HG03558 (cell line): ENCODE measurements at regions not wholly inside any gene's neighbourhood (a gene's known extent, or its start where the extent isn't known, plus 50 kb on each side); places are given as distances from the start of the nearest gene placed in this dataset.

Source experiments
- ATAC-seq: cut with Tn5 transposase; IDR thresholded peaks from one replicate; pipeline ENCODE4 v1.9.1; 2021; ENCODE audit warnings: moderate number of reproducible peaks; ENCODE audit not compliant: unreplicated experiment; ENCODE audit errors: extremely low read depth

- ATAC-seq = peak; percentile 54
Observed at GRCh38 chr1:200354243-200354642, 55.6 kb downstream of the ZNF281 start.

- ATAC-seq = no peak
Observed at GRCh38 chr1:200353232-200353631, 56.6 kb downstream of the ZNF281 start.

DNA sequence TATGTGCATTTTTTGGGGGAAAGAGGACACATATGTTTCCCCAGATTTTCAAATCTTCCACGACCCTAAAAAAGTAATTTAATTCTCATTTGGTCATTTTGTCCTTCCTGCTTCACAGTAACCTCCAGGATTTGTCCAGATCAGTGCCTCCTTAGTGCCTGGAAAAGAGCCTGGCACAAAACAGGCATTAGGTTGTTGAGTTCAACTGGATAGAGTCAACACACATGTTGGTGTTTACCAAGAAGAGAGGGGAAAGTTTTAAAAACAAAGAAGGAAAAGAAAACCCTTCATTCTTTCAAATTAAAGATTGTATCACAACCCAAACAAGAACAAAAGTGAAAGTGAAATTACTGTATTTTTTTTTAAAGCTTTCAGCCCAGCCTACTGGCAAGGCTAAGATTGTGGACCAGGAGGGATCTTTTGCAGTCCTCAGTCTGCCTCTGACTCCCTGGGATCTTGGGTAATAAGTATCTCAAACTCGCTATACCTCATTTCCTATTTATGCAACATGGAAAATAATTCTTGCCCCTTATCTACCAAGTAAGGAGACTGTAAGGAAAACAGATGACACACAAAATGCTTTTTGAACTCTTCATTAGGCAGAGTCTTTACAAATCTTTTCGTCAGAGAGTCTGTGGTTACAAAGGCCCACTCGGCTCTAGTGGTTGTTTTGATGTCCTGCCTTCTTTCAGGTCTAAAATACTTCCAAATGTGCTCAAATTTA is 57.8 kb downstream of the ZNF281 start:
- ATAC-seq = no peak

- ATAC-seq = no peak
Observed at GRCh38 chr1:200351425-200351824, 58.4 kb downstream of the ZNF281 start.

- no peak for ATAC-seq
Observed at GRCh38 chr1:200346700-200347099, 63.1 kb downstream of the ZNF281 start.

DNA sequence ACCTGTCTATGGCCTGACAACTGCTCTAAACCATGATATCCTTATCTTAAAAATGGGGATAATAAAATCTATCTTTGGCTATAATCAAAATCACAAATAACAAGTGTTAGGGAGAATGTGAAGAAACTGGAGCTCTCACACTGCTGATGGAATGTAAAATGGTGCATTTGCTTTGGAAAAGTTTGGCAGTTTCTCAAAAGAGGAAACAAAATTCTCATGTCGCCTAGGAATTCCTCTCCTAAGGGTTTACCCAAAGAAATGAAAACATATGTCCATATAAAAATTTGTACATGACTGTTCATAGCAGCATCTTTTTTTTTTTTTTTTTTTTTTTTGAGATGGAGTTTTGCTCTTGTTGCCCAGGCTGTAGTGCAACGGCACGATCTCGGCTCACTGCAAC is 64.3 kb downstream of the ZNF281 start:
- no peak for ATAC-seq

- ATAC-seq = no peak
Observed at GRCh38 chr1:200343874-200344273, 66.0 kb downstream of the ZNF281 start.

- ATAC-seq = no peak
Observed at GRCh38 chr1:200342511-200343311, 67.1 kb downstream of the ZNF281 start.

GRCh38 chr1:200338451-200338850 is 71.4 kb downstream of the ZNF281 start:
- ATAC-seq = no peak

- ATAC-seq = no peak
Observed at GRCh38 chr1:200337831-200338230, 72.0 kb downstream of the ZNF281 start.

DNA sequence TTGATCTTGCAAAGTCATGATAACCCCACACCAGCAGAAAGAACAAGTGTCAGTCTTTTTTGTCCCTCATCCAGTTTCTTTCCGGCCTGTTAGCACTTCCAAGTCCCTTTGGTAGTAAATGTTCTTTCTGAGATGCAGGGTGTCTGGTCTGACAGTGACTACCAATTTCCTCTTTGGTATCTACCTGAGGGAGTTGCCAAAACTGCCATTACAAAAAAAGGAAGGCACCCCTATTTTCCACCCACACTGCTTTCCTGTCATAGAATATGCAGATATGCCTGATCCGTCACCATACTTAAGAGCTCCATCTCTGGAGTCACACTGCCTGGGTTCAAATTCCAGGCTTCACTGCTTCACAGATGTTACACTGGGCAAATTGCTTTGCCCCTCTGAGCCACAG is 72.4 kb downstream of the ZNF281 start:
- ATAC-seq = no peak

- no peak for ATAC-seq
Observed at GRCh38 chr1:200336901-200337391, 72.9 kb downstream of the ZNF281 start.

DNA sequence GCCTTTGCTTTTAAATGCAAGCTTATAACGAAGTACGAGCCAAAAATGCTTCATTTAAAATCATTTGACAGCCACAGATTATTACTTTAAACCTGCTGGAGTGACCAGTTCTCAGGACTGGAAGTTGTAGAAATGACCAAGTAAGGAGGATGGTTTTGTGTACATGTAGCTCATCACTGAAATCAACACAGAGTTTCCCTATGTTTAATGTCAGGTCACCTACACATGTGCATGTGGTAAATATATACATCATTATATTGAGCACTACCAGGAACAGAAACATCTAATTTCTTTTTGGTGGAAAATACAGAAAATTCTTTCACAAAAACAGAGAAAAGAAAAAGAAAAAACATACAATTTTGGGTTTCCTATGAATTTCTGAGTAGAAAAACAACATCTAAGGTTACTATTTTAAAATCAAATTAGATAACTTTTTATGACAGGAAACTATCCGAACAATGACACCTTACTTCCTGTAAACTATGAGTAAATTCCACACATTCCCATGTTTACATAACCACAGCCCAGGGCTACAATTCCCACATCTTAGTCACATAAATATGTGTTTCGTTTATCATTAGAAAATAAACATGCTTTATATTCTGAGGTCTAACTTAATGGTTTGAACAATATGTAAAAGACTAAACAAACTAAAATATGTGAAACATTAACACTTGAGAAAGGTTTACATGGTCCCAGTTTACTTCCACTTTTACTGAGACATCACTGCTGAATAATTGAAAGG is 73.6 kb downstream of the ZNF281 start:
- no peak for ATAC-seq

GRCh38 chr1:200334661-200335256 is 75.1 kb downstream of the ZNF281 start:
- ATAC-seq = no peak

DNA sequence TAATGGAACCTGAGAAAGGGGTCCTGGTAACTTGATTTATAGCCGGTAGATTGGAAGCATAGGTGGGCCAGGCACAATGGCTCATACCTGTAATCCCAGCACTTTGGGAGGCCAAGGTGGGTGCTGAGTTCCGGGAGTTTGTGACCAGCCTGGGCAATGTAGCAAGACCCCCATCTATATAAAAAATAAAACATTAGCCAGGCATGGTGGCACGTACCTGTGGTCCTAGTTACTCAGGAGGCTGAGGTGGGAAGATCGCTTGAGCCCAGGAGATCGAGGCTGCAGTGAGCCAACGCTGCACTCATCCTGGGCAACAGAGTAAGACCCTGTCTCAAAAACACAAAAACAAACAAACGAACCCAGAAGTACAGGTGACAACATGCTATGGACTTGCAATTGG is 76.5 kb downstream of the ZNF281 start:
- no peak for ATAC-seq

DNA sequence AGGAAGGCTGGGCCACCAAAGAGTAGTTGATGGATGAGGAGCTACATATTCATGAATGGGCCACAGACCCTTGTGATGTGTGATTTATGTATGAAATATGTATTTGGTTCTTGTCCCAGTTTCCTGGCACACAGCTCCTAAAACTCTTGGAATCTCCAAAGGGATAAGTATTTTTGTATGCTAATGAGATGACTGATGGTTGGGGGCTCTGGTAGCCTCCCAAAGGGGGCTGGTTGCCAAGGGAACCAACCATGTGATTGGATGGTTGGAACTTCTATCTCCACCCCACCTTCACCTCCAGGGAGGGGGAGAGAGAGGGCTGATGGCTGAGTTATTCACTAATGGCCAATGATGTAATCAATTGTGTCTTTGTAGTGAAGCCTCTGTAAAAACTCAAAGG is 77.1 kb downstream of the ZNF281 start:
- ATAC-seq = no peak

GRCh38 chr1:200330741-200331428 is 79.0 kb downstream of the ZNF281 start:
- ATAC-seq = no peak

DNA sequence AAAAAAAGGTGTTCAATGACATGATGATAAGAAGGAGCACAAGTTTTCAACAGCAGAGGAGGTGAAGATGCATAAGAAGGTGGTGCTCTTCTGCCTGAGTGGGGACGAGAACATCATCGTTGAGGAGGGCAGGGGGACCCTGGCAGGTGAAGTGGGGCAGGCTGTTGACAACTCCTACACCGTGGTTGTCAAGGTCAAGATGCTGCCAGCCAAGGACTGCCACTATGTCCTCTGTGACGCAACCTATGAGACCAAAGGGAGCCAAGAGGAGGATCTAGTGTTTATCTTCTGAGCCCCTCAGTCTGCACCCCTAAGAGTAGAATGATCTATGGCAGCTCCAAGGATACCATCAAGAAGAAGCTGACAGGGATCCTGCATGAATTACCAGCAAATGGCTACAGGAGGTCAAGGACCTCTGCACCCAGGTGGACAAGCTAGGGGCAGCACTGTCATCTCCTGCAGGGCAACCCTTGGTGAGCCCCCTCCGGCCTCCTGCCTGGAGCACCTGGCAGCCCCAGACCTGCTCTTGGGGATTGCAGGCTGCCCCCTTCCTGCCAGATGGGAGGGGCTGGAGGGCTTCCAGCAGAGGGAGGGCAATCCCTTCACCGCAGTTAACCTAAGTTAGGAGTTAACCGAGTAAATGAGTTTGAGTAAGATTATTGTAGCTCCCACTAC is 80.5 kb downstream of the ZNF281 start:
- ATAC-seq = no peak

DNA sequence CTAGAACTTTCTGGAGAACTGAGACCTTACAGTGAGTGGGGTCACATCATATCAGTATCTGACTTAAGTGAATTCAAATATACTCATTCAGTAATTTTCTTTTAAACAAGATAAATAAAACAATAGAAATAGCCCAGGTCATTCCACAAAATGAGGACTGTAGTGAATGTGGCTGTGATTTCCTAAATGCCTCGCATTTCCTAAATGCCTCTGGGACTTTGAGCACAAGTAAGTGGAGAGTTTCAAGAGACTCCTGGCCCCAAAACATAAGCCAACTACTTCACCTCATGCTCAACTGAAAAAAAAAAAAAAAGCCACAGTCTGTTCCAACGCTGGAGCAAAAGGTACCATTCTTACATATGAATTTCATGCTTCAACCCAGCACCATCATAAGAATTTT is 81.5 kb downstream of the ZNF281 start:
- ATAC-seq = no peak
